Type B pancreatic cell (in vitro differentiated cells): ENCODE measurements at regions not wholly inside any gene's neighbourhood (a gene's known extent, or its start where the extent isn't known, plus 50 kb on each side); places are given as distances from the start of the nearest gene placed in this dataset.
"Not testable (repeated sequence)": the region's sequence is repeated elsewhere in the genome, so short reads cannot be mapped to it uniquely, and the experiment has no call there.

Source experiments
- DNase-seq: peaks from one replicate; pipeline ENCODE4 v3.0.0; 2021; ENCODE audit warnings: mixed read lengths; ENCODE audit not compliant: unreplicated experiment; ENCODE audit errors: extremely low spot score
- H3K27ac Mint-ChIP-seq: 2 replicates; pipeline ENCODE4 v1.8.0; 2021; ENCODE audit warnings: mild to moderate bottlenecking, mixed read lengths
- H3K27me3 Mint-ChIP-seq: 2 replicates; pipeline ENCODE4 v1.8.0; 2021; ENCODE audit warnings: mixed read lengths
- H3K36me3 Mint-ChIP-seq: 2 replicates; pipeline ENCODE4 v1.8.0; 2021; ENCODE audit warnings: mixed read lengths
- H3K4me1 Mint-ChIP-seq: one replicate; pipeline ENCODE4 v1.8.0; 2021; ENCODE audit warnings: mixed read lengths; ENCODE audit not compliant: unreplicated experiment
- H3K4me3 Mint-ChIP-seq: 2 replicates; pipeline ENCODE4 v1.8.0; 2021; ENCODE audit warnings: mild to moderate bottlenecking, mixed read lengths
- H3K9me3 Mint-ChIP-seq: 2 replicates; pipeline ENCODE4 v1.8.0; 2021; ENCODE audit warnings: mixed read lengths
- CTCF ChIP-seq: fragments of 200-600 bp; sonication (generic); conservative IDR thresholded peaks from 2 replicates; pipeline ENCODE4 v1.5.0; 2021; ENCODE audit warnings: antibody characterized with exemption, mild to moderate bottlenecking

- Mint-ChIP-seq H3K4me1 (no peaks in the 10 kb centered on the region), H3K4me3 (no peak overlapping the region), H3K36me3 (no peaks in the 10 kb centered on the region), H3K27ac (no peak overlapping the region), H3K27me3 (no peaks in the 10 kb centered on the region), H3K9me3 (no peaks in the 10 kb centered on the region)
- no peak for DNase-seq
- no peak for TF ChIP-seq CTCF
Observed at GRCh38 chr2:57044931-57045635, 861.3 kb downstream of the CCDC85A start.

DNA sequence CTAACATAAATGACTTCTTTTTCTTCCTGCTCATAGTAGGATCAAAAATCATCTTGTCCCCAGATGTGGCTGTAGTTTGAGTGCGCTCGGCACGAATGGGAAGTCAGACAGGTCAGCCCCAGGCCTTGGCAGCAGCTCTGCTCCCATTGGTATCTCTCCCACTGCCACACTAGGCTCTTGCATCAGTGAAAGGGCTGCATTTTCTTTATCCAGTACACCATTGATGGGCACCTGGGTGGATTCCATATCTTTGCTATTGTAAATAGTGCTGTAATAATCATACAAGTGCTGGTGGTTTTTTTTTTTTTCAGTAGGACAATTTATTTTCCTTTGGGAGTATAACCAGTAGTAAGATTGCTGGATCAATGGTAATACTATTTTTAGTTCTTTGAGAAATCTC lies 865.5 kb downstream of the CCDC85A start:
- no peak for DNase-seq
- Mint-ChIP-seq H3K4me1 (no peaks in the 10 kb centered on the region), H3K9me3 (no peaks in the 10 kb centered on the region), H3K27ac (no peak overlapping the region), H3K4me3 (no peak overlapping the region), H3K36me3 (no peaks in the 10 kb centered on the region), H3K27me3 (no peaks in the 10 kb centered on the region)
- no peak for TF ChIP-seq CTCF

DNA sequence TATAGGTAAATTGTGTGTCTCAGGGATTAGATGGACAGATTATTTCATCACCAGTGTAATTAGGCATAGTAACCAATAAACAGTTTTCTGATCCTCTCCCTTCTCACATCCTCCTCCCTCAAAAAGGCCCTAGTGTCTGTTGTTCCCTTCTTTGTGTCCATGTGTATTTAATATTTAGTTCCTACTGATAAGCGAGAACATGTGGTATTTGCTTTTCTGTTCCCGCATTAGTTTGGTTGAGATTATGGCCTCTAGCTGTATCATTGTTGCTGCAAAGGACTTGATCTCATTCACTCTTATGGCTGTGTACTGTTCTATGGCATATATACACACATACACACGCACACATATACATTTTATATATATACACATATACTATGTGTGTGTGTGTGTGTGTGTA lies 866.2 kb downstream of the CCDC85A start:
- no peak overlapping the region for H3K27ac Mint-ChIP-seq

GRCh38 chr2:57066301-57066700 lies 882.5 kb downstream of the CCDC85A start:
- not testable (repeated sequence) for H3K27ac Mint-ChIP-seq, H3K4me3 Mint-ChIP-seq, H3K36me3 Mint-ChIP-seq, H3K4me1 Mint-ChIP-seq, DNase-seq, H3K27me3 Mint-ChIP-seq, H3K9me3 Mint-ChIP-seq

More for the DNA sequence above, 866.2 kb downstream of the CCDC85A start:
- Mint-ChIP-seq H3K27me3 (no peaks in the 10 kb centered on the region), H3K4me3 (no peak overlapping the region), H3K9me3 (no peaks in the 10 kb centered on the region), H3K36me3 (no peaks in the 10 kb centered on the region), H3K4me1 (no peaks in the 10 kb centered on the region)
- DNase-seq: no peak
- TF ChIP-seq CTCF: no peak

- Mint-ChIP-seq H3K9me3 (no peaks in the 10 kb centered on the region), H3K36me3 (no peaks in the 10 kb centered on the region), H3K4me1 (peaks cover 7% of the 10 kb centered on the region), H3K4me3 (no peak overlapping the region), H3K27me3 (no peaks in the 10 kb centered on the region), H3K27ac (no peak overlapping the region)
- TF ChIP-seq CTCF: no peak
- no peak for DNase-seq
Observed at GRCh38 chr2:57075226-57075625, 891.4 kb downstream of the CCDC85A start.

GRCh38 chr2:57080035-57080434 lies 896.2 kb downstream of the CCDC85A start:
- DNase-seq: no peak
- H3K9me3 Mint-ChIP-seq: no peaks in the 10 kb centered on the region
- H3K4me3 Mint-ChIP-seq: no peak overlapping the region
- H3K4me1 Mint-ChIP-seq: peaks cover 3% of the 10 kb centered on the region
- no peak overlapping the region for H3K27ac Mint-ChIP-seq
- TF ChIP-seq CTCF: no peak
- H3K27me3 Mint-ChIP-seq: no peaks in the 10 kb centered on the region
- H3K36me3 Mint-ChIP-seq: no peaks in the 10 kb centered on the region
